ENCODE measurements at regions not wholly inside any gene's neighbourhood (a gene's known extent, or its start where the extent isn't known, plus 50 kb on each side); places are given as distances from the start of the nearest gene placed in this dataset.

DNA sequence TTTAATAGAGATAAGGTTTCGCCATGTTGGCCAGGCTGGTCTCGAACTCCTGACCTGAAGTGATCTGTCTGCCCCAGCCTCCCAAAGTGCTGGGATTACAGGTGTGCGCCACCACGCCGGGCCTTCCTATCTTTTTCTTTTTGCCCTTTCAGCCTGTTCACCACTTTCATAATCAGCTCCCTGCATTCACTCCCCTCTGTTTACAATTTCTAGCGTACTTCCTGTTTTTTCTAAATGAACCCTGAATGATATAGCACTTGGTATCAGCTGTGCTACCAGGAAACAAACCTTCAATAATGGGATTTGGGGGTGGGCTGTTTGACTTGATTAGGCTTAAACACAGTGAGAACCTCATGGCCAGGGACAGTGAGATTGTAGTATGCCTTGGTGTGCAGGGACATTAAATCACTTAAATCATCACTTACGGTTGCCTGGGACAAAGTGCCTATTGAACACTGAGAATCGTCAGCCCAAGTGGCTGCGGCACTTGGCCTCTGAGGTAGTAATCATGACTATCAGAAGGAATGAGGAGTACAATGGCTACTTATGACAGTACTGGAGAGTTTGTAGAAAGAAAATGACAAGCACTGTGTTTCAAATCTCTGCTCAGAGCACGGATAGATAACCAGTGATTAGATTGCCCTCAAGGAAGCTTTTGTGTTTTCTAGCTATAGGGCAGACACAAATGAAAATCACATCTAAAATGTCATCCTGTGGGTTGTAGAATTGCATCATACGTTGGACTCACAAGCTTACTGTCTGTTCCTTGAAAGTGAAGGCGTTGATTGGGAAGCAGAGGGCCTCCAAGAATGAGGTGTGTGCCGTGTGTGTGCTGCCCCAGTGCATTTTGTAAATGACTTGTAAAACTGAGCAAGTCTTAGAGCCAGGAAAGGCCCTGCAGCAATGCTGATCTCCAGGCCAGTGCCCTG lies 661.8 kb downstream of the MATN1 start:
- no peak for DNase-seq (ENCODE audit: low read depth in 2 of 2)

DNA sequence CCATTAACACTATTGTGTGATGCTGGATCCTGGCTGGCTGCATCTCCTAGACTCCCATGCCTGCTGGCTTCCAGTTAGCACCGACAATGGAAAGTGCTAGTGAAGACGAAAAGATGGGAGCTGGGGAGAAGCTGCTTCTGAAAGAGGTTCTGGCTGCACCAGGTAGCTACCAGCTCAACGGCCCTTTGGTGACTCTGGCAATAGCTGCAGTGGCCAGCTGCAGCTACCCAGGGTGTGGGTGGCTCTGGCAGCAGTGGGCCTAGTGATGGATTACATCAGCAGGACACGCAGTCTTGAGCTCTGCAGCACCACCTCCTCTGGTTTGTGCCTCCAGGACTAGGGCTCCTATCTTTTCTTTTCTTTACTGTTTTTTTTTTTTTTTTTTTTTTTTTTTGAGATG lies 662.6 kb downstream of the MATN1 start:
- no peak for DNase-seq (ENCODE audit: low read depth in 2 of 2)

DNA sequence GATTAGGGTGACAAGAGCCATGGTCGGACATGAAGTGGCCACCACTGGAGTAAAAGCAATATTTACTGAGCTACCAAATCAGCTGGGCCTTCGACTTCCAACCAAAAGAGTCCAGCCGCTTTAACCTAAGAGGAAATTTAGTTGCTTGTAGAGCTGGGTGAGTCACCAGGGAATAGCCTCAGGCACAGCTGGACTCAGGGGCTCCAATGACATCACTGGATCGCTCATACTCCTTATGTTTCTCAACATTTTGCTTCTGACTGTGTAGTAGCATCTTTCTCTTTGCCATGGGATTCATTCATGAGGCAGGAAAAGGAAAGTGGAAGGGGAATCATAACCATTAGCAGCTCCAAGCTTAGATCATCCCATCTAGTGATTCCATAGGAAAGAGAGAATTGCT lies 664.4 kb downstream of the MATN1 start:
- DNase-seq (ENCODE audit: low read depth in 2 of 2), result peak in 1 of 2 donors; percentile 45

DNA sequence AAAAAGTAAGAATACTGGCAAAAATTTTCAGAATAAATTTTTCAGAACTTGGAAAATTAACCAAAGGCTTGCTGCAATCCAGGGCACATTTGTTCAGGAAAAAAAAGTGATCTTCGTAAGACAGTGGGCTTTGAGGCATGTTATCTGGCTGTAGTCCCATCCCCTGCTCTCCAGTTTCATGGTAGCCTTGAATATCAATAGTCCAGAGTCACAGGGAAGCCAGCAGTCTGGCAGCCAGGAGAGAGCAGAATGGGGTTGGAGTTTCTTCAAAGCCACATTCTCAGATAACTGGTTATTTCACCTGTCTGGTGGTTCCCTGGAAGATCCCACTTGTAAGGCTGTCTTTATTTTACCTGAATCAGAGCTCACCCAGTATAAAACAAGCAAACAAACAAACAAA lies 669.3 kb downstream of the MATN1 start:
- no peak for DNase-seq (ENCODE audit: low read depth in 2 of 2)

DNA sequence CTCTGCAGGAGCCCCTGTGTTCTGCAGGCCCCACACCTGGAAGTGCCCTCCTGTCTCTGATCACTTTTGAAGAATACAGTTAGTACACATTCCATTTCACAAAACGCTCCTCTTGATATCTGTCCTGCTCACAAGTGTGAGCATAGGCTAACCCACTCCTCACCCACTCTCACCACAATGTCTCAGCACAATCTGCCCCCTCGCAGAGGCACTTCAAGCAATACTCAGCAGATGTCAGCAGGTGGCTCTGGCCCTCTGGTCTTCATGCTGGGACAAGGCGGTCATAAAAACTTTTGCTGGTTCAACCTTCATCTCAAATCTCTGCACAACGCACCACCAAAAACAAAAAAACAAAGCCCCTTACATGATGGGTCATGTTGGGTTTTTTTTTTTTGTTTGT lies 671.2 kb downstream of the MATN1 start:
- no peak for DNase-seq (ENCODE audit: low read depth in 2 of 2)

DNA sequence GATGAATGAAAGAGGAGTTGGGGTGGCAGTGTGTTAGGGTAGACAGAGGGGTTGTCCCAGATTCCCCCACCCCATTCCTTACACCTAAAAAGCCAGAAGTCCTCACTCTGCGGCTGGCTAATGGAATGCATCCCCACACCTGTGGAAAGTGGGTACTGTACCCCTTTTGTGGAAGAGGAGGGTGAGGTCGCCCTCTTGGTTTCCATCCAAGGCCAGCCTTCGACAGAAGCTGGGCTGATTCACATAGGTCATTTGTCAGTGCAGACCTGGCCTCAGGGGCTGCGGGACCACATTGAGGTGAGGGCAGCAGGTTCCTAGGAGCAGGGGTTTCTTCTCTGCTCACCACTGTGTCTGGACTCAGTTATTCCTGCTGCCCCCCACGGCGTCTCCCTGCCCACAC lies 671.6 kb downstream of the MATN1 start:
- DNase-seq (ENCODE audit: low read depth in 2 of 2), result no peak

DNA sequence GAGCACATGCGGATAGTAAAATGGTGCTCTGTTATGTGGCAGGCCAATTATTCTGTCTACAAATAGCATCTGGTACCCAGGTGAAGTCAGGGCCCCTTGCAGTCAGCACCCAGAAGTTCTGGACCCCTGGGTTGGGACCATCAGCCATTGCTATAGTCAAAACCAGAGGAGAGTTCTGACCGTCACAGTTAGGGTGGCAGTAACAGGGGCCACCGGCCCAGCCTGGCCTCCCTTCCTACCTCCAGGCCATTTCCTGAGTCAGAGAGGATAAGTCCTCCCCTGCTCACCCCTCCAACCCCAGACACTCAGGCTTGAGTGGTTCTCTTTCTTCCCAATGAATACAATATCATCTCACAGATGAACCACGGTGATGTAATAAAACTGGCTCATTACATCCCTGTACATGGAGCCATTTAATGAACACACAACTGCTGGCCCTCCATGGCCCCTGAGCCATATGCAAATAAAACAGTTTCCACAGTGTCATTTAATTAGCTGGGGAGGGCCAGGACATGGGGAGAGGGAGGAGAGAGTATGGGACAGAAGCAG lies 673.6 kb downstream of the MATN1 start:
- no peak for DNase-seq (ENCODE audit: low read depth in 2 of 2)

DNA sequence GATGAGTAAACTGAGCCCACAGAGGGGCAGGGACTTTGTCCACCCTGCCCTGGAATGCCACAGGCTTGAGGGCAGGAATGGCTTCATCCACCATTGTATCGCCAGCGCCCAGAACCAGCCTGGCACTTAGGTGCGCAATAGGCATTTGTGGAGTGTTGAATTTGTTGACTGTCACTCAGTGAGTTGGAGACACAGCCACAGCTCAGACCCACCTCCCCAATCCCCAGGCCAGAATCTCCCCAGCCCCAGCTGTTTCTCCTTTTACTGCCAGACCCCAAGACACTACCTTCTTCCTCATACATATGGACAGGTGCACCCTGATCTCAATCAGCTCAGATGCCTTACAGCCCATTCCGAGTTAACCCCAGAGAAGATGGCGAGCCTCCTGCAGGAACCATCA lies 674.5 kb downstream of the MATN1 start:
- no peak for DNase-seq (ENCODE audit: low read depth in 2 of 2)

DNA sequence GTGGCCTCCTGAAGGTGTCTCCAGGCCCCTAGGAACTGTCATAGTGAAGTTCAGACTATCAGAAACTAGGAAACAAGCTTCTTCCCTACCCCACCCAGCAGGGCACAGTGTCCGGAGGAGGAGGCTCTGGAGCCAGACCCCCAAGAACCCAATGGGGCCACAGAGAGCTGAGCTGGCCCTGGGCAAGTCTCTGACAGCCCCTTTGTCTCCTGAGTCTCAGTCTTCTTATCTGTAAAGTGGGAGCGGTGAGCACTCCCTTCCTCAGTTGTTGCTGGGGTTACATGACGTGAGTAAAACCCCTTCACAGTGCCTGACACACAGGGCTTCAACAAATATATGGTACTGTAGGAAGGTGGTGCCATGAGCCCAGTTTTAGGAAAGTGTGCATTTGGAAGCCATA lies 675.8 kb downstream of the MATN1 start:
- DNase-seq (ENCODE audit: low read depth in 2 of 2), result no peak

DNA sequence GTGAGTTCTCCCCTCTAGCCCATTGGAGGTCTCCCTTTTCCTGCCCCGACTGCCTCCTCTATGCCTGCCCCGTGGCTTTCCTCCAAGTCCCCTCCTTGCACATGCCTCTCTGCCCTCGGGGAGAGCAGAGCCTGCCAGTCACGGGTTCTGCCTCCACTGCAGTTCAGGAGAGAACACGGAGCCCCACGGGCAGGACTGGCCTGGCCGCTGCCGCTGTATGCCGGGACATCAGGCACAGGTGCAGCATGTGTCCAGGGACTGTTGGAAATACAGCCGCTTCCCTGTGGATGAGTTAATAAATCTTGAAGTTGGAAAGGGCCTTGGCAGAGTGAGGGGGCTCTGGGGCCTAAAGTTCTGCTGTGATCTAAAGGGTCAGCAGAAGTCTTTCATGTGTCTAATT lies 676.6 kb downstream of the MATN1 start:
- DNase-seq (ENCODE audit: low read depth in 2 of 2), result no peak

DNA sequence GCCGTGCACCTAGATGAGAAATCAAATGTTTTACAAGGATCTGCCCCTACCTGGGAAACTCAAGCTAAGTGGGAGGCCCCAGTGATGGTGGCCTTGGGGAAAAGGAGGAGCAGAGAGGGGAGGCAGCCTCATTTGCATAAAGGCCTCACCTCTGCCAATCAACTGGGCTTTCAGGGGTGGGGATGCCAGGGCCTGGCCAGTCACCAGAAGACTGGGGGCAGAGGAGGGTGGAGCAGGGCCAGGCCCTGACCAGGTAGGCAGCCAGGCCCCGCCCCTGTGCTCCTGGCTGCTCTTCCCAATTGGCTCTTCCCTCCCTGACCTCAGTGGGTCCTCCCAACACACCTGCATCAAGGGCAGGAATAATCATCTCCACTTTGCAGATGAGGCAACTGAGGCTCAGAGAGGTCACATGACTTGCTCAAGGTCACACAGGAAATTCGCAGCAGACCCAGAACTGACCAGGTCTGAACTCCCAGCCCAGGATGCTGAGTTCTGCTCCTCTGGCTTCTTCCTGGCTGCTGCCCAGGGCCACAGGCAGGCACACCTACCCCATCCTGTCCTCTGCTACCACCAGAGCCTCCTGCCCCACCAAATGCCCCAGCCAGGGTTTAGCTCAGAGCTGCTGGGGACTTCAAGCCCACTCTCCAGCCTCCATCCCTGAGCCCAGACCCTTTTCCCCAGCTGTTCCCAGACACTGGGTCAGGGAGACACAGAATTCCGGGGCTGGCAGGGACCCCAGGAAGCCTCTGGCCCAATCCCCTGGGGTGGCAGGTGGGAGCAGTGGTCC lies 677.9 kb downstream of the MATN1 start:
- DNase-seq (ENCODE audit: low read depth in 2 of 2), result no peak

DNA sequence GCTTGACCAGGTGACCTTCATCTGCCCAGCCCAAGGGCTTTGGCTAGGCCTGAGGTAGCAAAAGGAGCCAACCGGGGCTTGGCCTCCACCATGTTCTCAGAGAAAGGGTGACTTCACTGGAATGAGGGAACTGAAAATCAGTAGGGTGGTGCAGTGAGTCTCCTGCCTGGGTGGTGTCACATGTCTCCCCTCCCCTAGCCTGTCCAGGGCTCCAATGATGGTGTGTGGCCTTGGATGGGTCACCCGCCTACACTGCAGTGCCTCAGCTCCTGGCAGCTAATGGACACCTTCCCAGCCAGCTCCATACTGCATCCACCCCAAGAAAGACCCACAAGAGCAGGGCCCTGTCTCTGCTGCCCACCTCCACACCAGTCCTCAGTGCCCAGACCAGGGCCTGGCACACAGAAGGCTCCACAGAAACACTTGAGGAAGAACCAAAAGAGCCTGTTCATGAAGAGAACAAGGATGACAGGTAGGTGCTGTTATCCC lies 678.7 kb downstream of the MATN1 start:
- DNase-seq (ENCODE audit: low read depth in 2 of 2), result no peak

DNA sequence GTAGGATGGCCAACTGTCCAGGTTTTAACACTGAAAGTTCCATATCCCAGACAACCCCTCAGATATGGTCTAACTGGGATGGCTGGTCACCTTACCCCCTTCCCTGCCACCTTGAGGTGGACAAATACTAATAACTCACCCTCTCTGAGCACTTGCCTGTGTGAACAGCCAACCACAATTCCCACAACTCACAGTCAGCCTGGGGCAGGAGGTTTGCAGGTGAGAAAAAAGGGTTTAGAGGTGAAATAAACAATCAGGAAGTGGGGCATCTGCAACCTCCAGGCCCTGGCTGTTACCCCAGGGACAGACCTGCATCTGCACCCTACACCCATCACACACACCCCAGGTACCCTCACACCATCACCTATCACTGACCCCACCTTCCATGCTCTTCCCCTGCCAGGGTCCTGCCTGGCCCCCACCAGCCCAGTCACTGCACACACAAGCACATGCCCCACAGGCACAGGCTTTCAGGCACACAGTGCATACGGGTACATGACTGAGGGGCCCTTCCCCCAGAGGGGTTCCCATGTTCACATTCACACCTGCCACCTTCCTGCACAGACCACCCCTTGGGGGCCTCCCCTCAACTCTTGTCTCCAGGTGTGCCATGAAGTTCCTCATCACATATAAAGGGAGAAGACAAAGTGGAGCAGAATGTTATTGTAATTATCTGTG lies 679.5 kb downstream of the MATN1 start:
- DNase-seq (ENCODE audit: low read depth in 2 of 2), result no peak

DNA sequence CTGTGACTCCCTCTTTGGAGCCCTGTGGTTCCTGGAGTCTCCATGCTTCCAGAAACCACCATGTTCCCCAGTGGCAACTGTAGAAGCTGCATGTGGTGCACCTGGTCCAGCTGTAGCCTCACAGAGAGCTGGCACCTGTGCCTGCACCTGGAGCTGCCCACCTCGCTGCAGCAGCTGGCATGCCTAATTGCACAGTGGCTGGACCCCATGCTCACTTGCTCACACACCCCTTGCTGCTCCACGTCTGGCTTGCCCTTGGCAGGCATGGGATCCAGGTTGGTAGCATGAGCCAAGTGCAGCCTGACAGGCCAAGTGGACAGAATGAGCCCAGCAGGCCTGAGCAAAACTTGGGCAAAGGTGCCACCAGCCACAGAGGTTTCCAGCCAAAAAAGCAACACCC lies 680.1 kb downstream of the MATN1 start:
- no peak for DNase-seq (ENCODE audit: low read depth in 2 of 2)

DNA sequence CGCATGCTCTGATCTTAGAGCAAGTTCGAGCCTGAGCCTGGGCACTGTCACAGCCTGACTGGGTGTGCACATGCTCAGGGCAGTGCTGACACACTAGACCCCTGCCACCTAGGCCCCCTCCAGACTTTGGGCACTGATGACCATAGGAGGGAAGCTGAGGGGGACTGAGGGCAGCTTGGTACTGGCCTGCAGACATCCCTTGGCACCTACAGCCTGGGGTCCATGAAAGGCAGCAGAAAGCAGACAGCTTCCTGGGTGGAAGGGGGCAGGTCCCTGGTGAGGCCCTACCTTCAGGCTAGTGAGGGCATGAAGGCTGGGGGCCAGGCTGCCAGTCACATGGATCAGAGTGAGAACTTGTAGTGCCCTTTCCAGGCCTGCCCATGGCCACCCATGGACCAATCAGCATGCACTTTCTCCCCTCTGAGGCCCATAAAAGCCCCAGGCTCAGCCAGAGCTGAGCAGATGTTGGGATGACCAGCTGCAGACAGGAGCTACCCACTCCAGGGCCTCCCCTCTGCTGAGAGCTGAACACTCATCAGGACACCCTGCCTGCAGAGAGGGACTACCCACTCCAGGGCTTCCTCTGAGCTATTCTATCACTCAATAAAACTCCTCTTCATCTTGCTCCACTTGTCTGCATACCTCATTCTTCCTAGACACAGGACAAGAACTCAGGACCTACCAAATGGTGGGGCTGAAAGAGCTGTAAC lies 680.8 kb downstream of the MATN1 start:
- DNase-seq (ENCODE audit: low read depth in 2 of 2), result no peak

DNA sequence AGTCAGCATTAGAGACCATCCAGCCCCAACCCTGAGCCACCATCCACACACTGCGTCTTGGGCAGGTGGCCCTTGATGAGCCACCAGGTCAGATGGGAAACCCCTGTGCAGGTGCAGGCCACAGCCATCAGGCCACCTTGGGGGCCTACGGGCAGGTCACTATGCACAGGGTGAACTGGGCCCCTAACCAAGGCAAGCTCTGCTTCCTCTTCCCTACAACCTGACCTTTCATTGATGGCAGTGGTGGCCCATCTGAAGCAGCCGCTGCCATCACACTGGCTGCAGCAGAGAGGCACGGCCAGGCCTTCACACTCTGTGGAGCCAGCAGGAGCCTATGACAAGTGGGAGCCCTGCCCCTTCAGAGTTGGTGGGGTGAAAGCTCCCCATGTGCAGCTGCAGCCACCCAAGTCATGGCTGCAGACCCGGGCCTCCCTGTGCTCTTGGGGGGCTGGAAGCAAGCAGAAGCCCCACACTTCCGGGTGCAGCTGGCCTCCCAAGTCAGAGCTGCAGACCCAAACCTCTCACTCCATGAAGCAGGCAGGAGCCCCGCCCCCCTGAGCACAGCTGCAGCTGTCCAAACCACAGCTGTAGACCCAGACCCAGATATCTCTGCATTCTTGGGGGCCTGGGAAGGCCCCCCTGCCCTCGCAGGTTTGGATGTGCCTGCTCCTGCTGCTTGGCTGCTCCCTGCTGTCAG lies 681.5 kb downstream of the MATN1 start:
- no peak for DNase-seq (ENCODE audit: low read depth in 2 of 2)

DNA sequence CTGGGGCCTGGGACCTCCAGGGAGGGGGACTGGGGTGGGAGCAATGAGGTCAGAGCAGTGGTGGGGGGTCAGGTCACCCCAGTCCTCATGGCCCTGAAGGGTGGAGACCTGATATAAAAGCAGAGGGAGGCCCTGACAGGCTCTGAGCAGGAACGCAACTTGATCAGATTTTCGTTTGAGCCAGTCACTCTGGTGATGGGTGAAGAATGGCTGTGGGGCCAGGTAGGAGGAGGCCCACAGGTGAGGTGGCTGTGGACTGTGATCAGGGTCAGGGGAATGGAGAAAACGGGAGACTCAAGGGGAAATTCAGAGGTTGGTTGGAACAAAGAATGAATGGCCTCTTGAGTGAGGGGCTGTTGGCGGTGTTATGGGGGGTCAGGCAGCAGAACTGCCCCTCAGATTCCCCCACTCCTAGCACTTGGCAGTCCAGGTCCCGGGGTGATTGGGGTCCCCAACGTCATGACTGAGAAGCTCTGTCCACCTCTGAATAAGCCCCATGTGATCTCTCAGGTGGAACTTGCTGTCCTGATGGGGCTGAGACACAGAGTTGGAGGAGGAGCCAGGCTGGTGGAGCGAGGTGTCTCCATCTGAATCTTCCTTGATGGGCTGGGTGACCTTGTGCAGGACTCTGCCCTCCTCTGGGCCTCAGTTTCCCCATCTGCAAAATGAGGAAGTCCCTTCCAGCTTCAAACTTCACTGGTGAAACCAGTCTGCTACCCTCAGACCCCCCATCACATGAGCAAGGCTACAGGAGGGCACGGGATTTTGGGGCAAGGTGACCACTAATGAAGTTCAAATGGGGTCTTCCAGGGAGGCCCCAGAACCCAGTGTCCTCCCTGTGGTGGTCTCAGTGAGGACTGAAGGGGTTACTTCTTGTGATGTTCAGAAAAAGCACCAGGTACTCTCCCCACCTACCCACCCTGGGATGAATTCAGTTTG lies 683.0 kb downstream of the MATN1 start:
- DNase-seq (ENCODE audit: low read depth in 2 of 2), result no peak

DNA sequence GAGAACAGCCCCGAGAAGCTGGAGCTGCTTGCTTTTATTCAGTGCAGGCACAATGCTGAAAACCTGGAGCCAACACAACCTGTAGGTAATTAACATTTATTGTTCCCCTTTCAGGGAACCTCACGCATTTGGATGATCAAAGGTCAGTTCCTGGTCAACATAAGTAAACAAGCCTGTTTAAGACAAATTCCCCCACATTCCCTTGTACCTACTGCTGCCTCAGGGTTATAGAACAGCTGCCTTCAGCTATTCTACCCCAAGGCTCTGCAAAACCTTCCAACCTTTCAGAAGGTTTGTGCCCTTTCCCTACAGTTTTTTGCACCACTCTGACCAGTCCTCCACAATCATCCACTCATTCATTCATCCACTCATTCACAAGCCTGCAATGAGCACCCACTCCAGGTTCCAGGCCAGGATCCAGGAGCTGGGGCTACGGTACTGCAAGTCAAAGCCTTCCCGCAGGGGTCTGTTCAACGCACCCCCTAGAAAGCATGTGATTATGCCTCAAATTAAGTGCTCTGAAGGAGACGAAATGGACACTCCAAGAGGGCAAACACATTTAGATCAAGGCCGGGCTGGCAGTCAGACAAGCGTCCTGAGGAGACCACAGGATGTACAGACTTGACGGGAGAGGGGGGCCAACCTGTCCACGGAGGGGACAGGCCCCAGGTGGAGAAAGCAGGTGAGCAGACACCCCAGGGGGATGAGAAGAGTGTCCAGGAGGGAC lies 683.9 kb downstream of the MATN1 start:
- no peak for DNase-seq (ENCODE audit: low read depth in 2 of 2)

Measured in lung microvascular endothelial cell (primary cell).